ENCODE measurements at regions not wholly inside any gene's neighbourhood (a gene's known extent, or its start where the extent isn't known, plus 50 kb on each side); places are given as distances from the start of the nearest gene placed in this dataset.

DNA sequence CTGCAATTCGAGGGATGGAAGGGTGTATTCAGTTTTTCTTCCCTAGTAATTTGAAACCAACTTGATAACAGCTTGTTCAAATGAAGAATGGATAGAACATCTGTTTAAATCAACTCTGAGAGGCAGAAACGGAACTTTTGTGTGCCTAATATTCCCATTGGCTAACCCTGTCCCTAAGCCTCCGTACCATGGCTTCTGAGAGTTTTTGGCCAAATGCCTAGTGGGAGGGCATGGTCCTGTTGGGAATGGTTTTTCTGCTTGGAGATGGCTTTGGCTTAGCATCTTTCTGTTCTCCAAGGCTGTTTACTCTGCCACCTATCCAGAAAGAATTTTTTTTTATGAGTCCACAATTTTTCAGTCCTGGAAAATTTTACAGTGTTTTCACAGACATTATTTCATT lies 126.7 kb upstream of the MLIP start:
- CTCF ChIA-PET: interaction anchor here (0.6 to 1.3 kb wide), 2 partner anchors 596 to 1252 kb away, joined by 3 read pairs; no protein-coding TSS in a partner anchor
- no peaks in the 10 kb centered on the region for H3K9me3 ChIP-seq
- WGBS (ENCODE audit: missing lambda C conversion rate): 23% methylated on average over 3 of the region's 3 CpGs
- POLR2A ChIA-PET: no interaction called here
- peak overlapping the region; percentile 58 to 72; a peak in 4 of 6 replicates for H3K27ac ChIP-seq
- peaks cover 26% of the 10 kb centered on the region for H3K4me1 ChIP-seq
- ATAC-seq: peak; percentile 44 to 55; a peak in 4 of 6 replicates
- H3K4me2 ChIP-seq: peak overlapping the region; percentile 67
- peak in 1 of 2 experiments; percentile 18 for DNase-seq (ENCODE audit: low read depth in 1 of 2, low spot score in 1 of 2)
- no peak for FAIRE-seq
- no peak overlapping the region for H3K4me3 ChIP-seq
- TF ChIP-seq POLR2AphosphoS2 (conservative IDR thresholded peaks at IDR 0.05; ENCODE audit: low read length) (no peak), BCL3 (IDR thresholded peaks at IDR 0.05) (no peak), SREBF2 (IDR thresholded peaks at IDR 0.05) (no peak), KDM1A (IDR thresholded peaks at IDR 0.05; ENCODE audit: low read depth) (no peak), E2F6 (IDR thresholded peaks at IDR 0.05; ENCODE audit: borderline replicate concordance, low read depth) (no peak), JUN (IDR thresholded peaks at IDR 0.05) (no peak), GATA3 (IDR thresholded peaks at IDR 0.05; ENCODE audit: borderline replicate concordance) (no peak), CTCF (IDR thresholded peaks at IDR 0.05) (no peak), RCOR1 (IDR thresholded peaks at IDR 0.05; ENCODE audit: low read depth, low read length) (no peak), ATOH8 (CRISPR knock-in tag; IDR thresholded peaks at IDR 0.05; ENCODE audit: low read depth) (no peak), HES2 (IDR thresholded peaks at IDR 0.05) (no peak), RNF2 (IDR thresholded peaks at IDR 0.05; ENCODE audit: borderline replicate concordance, low read depth) (no peak), KDM5A (IDR thresholded peaks at IDR 0.05) (no peak), HOXA7 (CRISPR knock-in tag; IDR thresholded peaks at IDR 0.05) (no peak), PHF8 (IDR thresholded peaks at IDR 0.05; ENCODE audit: borderline replicate concordance, low read depth) (no peak)
- TF ChIP-seq, protein P1, sequence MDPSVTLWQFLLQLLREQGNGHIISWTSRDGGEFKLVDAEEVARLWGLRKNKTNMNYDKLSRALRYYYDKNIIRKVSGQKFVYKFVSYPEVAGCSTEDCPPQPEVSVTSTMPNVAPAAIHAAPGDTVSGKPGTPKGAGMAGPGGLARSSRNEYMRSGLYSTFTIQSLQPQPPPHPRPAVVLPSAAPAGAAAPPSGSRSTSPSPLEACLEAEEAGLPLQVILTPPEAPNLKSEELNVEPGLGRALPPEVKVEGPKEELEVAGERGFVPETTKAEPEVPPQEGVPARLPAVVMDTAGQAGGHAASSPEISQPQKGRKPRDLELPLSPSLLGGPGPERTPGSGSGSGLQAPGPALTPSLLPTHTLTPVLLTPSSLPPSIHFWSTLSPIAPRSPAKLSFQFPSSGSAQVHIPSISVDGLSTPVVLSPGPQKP (IDR thresholded peaks at IDR 0.05; ENCODE audit: low read depth, low read length): no peak

DNA sequence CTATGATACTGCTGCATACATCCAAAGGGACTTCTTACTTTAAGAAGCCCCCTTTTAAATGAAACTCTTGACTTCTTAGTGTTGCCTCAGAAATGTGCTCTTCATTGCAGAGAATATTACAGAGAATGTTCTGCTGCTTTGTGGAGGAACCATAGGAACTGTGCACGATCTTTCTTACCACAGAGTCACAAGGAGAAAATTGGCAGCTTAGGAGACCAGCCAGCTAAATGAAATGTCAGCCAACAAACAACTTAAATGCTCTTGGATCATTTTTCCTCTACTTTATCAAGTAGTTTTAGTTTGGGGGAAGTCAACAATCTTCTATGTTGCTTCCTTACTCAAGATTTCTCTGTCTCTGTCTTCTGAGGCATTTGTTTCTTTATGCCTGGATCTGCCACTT lies 125.9 kb upstream of the MLIP start:
- H3K9me3 ChIP-seq: no peaks in the 10 kb centered on the region
- ChIA-PET POLR2A (no interaction called here), CTCF (interaction anchor here (0.7 to 4.1 kb wide), 21 partner anchors 9 to 1258 kb away, joined by 3 to 26 read pairs (median 4); no protein-coding TSS in a partner anchor)
- H3K4me3 ChIP-seq: no peak overlapping the region
- ATAC-seq (no peak), DNase-seq (ENCODE audit: low read depth in 1 of 2, low spot score in 1 of 2) (no peak), FAIRE-seq (no peak)
- 30% methylated on average over 1 of the region's 1 CpG for WGBS (ENCODE audit: missing lambda C conversion rate)
- peak overlapping the region; percentile 58 to 72 for H3K27ac ChIP-seq
- no peak for TF ChIP-seq HDAC2 (IDR thresholded peaks at IDR 0.05)
- TF ChIP-seq, protein P2, sequence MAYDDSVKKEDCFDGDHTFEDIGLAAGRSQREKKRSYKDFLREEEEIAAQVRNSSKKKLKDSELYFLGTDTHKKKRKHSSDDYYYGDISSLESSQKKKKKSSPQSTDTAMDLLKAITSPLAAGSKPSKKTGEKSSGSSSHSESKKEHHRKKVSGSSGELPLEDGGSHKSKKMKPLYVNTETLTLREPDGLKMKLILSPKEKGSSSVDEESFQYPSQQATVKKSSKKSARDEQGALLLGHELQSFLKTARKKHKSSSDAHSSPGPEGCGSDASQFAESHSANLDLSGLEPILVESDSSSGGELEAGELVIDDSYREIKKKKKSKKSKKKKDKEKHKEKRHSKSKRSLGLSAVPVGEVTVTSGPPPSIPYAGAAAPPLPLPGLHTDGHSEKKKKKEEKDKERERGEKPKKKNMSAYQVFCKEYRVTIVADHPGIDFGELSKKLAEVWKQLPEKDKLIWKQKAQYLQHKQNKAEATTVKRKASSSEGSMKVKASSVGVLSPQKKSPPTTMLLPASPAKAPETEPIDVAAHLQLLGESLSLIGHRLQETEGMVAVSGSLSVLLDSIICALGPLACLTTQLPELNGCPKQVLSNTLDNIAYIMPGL (CRISPR knock-in tag; IDR thresholded peaks at IDR 0.05; ENCODE audit: borderline replicate concordance): no peak
- no peak for TF ChIP-seq SREBF2 (IDR thresholded peaks at IDR 0.05)
- no peak for TF ChIP-seq CTCF (IDR thresholded peaks at IDR 0.05)
- TF ChIP-seq FOSB (CRISPR knock-in tag; IDR thresholded peaks at IDR 0.05): no peak
- no peak for TF ChIP-seq ZNF302 (CRISPR knock-in tag; IDR thresholded peaks at IDR 0.05)
- no peak for TF ChIP-seq KDM5A (IDR thresholded peaks at IDR 0.05)
- peak overlapping the region; percentile 67; the same call in 2 of the 3 replicates for H3K4me2 ChIP-seq
- peaks cover 26% of the 10 kb centered on the region for H3K4me1 ChIP-seq
